Smooth muscle cell (in vitro differentiated cells): ENCODE measurements at regions not wholly inside any gene's neighbourhood (a gene's known extent, or its start where the extent isn't known, plus 50 kb on each side); places are given as distances from the start of the nearest gene placed in this dataset.

Experiments
- DNase-seq: peaks from one replicate; lab custom pipeline; 2025; ENCODE audit not compliant: unreplicated experiment; lab: John Stamatoyannopoulos, UW
- H2AFZ ChIP-seq: fragments of 200-600 bp; sonication (generic); 2 replicates; pipeline ENCODE4 v1.6.0; 2016; ENCODE audit warnings: antibody characterized with exemption, low read depth, mild to moderate bottlenecking
- H3F3A ChIP-seq: fragments of 200-600 bp; sonication (generic); 2 replicates; pipeline ENCODE4 v1.6.0; 2017; ENCODE audit warnings: antibody characterized with exemption, low read depth
- H3K27ac ChIP-seq: fragments of 200-600 bp; sonication (generic); 2 replicates; pipeline ENCODE4 v1.5.1; 2016; ENCODE audit warnings: low read depth, mild to moderate bottlenecking
- H3K27me3 ChIP-seq: fragments of 200-600 bp; sonication (generic); 2 replicates; pipeline ENCODE4 v1.6.1; 2016; ENCODE audit warnings: low read depth, mild to moderate bottlenecking
- H3K36me3 ChIP-seq: fragments of 200-600 bp; sonication (generic); 2 replicates; pipeline ENCODE4 v1.5.1; 2016; ENCODE audit warnings: low read depth
- H3K4me1 ChIP-seq: fragments of 200-600 bp; sonication (generic); 2 replicates; pipeline ENCODE4 v1.5.1; 2016; ENCODE audit warnings: low read depth
- H3K4me2 ChIP-seq: fragments of 200-600 bp; sonication (generic); 2 replicates; pipeline ENCODE4 v1.6.0; 2016; ENCODE audit warnings: mild to moderate bottlenecking
- H3K4me3 ChIP-seq: fragments of 200-600 bp; sonication (generic); 2 replicates; pipeline ENCODE4 v1.5.1; 2016; ENCODE audit warnings: mild to moderate bottlenecking
- H3K79me2 ChIP-seq: fragments of 200-600 bp; sonication (generic); 2 replicates; pipeline ENCODE4 v1.6.0; 2016; ENCODE audit warnings: low read depth, mild to moderate bottlenecking
- H3K9ac ChIP-seq: fragments of 200-600 bp; sonication (generic); 2 replicates; pipeline ENCODE4 v1.6.0; 2016; ENCODE audit warnings: low read depth
- H3K9me3 ChIP-seq: fragments of 200-600 bp; sonication (generic); replicated peaks from 2 replicates; pipeline ENCODE4 v1.5.1; 2016; ENCODE audit warnings: low read depth
- H4K20me1 ChIP-seq: fragments of 200-600 bp; sonication (generic); 2 replicates; pipeline ENCODE4 v1.6.0; 2016; ENCODE audit warnings: low read depth
- WGBS: methylation state at CpG from one replicate; pipeline ENCODE4 v1.1.7; 2016; ENCODE audit warnings: low lambda C conversion rate; 5-methylcytosine and 5-hydroxymethylcytosine counted together
- TF ChIP-seq, protein P1 (sequence below): fragments of 200-600 bp; sonication (generic); IDR thresholded peaks from 2 replicates; pipeline ENCODE4 v1.5.1; 2017; ENCODE audit warnings: borderline replicate concordance, mild to moderate bottlenecking, antibody characterized with exemption; ENCODE audit not compliant: insufficient read depth, poor library complexity, severe bottlenecking

DNA sequence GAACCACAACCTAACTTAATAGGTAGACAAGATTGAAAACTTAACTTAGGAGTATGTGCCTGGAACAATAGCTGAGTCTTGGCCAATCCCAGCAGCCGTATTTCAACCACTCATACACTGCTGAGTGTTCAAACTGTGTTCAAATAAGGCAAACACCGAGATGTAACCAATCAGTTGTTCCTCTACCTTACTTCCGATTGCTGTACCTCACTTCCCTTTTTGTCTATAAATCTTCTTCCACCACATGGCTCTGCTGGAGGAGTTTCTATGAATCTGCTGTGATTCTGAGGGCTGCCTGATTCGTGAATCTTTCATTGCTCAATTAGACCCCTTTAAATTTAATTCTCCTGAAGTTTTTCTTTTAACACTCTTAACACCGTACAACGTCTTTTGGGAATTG, 108.0 kb downstream of the ANAPC4 start:
- no peak overlapping the region for H3K4me2 ChIP-seq
- peaks cover 4% of the 10 kb centered on the region for H3K4me1 ChIP-seq
- no peaks in the 10 kb centered on the region for H4K20me1 ChIP-seq
- no peak for DNase-seq
- TF ChIP-seq, protein P1, sequence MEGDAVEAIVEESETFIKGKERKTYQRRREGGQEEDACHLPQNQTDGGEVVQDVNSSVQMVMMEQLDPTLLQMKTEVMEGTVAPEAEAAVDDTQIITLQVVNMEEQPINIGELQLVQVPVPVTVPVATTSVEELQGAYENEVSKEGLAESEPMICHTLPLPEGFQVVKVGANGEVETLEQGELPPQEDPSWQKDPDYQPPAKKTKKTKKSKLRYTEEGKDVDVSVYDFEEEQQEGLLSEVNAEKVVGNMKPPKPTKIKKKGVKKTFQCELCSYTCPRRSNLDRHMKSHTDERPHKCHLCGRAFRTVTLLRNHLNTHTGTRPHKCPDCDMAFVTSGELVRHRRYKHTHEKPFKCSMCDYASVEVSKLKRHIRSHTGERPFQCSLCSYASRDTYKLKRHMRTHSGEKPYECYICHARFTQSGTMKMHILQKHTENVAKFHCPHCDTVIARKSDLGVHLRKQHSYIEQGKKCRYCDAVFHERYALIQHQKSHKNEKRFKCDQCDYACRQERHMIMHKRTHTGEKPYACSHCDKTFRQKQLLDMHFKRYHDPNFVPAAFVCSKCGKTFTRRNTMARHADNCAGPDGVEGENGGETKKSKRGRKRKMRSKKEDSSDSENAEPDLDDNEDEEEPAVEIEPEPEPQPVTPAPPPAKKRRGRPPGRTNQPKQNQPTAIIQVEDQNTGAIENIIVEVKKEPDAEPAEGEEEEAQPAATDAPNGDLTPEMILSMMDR: no peak
- no peaks in the 10 kb centered on the region for H3K79me2 ChIP-seq
- no peak overlapping the region for H3K9ac ChIP-seq
- H3K4me3 ChIP-seq: no peak overlapping the region
- H3K27ac ChIP-seq: no peak overlapping the region
- no peaks in the 10 kb centered on the region for H3F3A ChIP-seq
- 91% methylated on average over 6 of the region's 6 CpGs for WGBS
- H2AFZ ChIP-seq: no peak overlapping the region
- H3K9me3 ChIP-seq: no peaks in the 10 kb centered on the region
- H3K27me3 ChIP-seq: no peaks in the 10 kb centered on the region
- H3K36me3 ChIP-seq: no peaks in the 10 kb centered on the region

DNA sequence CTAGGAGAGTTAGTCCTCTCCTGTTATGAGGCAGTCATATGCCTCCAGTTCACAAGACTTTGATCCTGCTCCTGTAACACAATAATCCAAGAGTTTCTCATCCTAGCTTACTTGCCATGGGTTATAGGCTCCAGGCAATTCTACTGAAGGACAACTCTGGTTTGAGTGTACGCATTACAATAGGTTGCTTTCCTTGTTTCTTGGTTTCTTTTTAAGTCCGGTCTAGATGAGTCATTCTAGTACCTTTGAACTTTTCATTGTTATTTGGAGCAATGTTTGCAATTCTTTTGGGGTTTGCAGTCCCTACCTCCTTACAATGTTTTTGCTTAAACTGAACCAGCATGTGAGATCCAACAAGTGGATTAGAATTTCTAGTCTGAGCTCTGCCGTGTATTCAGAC, 109.1 kb downstream of the ANAPC4 start:
- Histone ChIP-seq H3K27me3 (no peaks in the 10 kb centered on the region), H3K4me2 (no peak overlapping the region), H3K36me3 (no peaks in the 10 kb centered on the region), H3K79me2 (no peaks in the 10 kb centered on the region), H3K4me1 (peaks cover 4% of the 10 kb centered on the region), H3F3A (no peaks in the 10 kb centered on the region), H2AFZ (no peak overlapping the region), H4K20me1 (no peaks in the 10 kb centered on the region), H3K27ac (no peak overlapping the region), H3K9ac (no peak overlapping the region), H3K4me3 (no peak overlapping the region), H3K9me3 (no peaks in the 10 kb centered on the region)
- TF ChIP-seq, protein P1: no peak
- 73% methylated on average over 3 of the region's 3 CpGs for WGBS
- no peak for DNase-seq

DNA sequence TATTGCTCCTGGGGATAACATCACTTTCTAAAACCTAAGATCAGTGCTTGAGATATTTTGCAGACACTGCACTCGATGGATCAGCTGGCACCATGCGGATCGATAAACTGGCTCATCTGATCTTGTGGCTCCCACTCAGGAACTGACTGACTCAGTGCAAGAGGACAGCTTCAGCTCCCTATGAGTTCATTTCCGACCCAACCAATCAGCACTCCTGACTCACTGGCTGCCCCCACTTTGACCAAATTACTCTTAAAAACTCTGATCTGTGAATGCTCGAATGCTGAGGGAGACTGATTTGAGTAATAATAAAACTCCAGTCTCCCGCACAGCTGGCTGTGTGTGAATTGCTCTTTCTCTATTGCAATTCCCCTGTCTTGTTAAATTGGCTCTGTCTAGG, 110.1 kb downstream of the ANAPC4 start:
- Histone ChIP-seq H3K36me3 (no peaks in the 10 kb centered on the region), H3K79me2 (no peaks in the 10 kb centered on the region), H3K4me1 (no peaks in the 10 kb centered on the region), H3K4me2 (no peak overlapping the region), H3K9me3 (no peaks in the 10 kb centered on the region), H3F3A (no peaks in the 10 kb centered on the region), H3K4me3 (no peak overlapping the region), H4K20me1 (no peaks in the 10 kb centered on the region), H2AFZ (no peak overlapping the region), H3K9ac (no peak overlapping the region), H3K27ac (no peak overlapping the region), H3K27me3 (no peaks in the 10 kb centered on the region)
- 90% methylated on average over 6 of the region's 6 CpGs for WGBS
- DNase-seq: no peak
- TF ChIP-seq, protein P1: no peak

DNA sequence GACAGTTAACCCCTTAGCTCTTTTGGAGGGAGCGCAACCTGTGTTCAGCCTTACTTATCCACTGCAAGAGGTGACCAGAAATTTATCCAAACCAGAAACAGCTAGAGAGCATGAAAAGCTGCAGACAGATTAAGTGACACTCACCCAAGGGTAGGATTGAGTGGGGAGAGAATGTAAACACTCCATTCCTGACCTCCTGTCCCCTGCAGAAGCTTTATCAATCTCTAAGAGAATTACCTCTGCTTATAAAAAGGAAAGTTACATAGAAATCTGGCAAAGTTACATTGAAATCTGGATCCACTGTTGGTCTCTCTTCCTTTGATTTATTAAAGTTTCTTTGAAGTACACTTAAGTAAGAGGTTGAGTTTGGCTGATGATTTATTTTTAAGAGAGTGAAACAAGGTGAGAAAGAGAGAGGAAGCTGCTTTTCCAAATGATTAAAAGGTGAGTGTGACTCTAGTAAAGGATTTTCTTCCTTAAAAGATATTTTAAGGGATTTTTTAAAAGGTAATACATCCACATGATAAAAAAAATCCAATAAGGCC, 112.3 kb downstream of the ANAPC4 start:
- Histone ChIP-seq H3K4me3 (no peak overlapping the region), H4K20me1 (no peaks in the 10 kb centered on the region), H3K79me2 (no peaks in the 10 kb centered on the region), H3K9ac (no peak overlapping the region), H3K4me1 (no peaks in the 10 kb centered on the region), H3K9me3 (no peaks in the 10 kb centered on the region), H3K27me3 (no peaks in the 10 kb centered on the region), H3F3A (no peaks in the 10 kb centered on the region), H3K36me3 (no peaks in the 10 kb centered on the region), H2AFZ (no peak overlapping the region), H3K4me2 (no peak overlapping the region), H3K27ac (no peak overlapping the region)
- TF ChIP-seq, protein P1: no peak
- no peak for DNase-seq
- 100% methylated on average over 1 of the region's 1 CpG for WGBS
